ENCODE measurements at regions not wholly inside any gene's neighbourhood (a gene's known extent, or its start where the extent isn't known, plus 50 kb on each side); places are given as distances from the start of the nearest gene placed in this dataset.

DNA sequence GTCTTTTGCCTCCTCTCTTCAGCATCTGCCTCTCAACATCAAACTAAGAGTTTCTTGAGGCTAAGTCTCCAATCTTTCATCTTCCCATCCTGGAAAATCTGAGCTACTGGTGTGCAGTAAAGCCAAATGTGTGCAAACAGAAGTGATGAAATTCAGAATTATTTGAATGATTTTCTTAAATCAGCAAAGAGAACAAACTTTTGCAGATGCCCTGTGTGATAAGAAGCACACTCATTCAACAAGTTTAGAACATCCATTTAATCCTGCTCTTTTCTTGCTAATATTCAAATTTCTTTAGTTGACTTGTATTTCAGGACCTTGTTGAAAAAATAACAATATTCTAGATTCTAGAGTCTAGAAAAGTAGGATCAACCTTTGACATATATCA lies 1374.9 kb upstream of the CELF4 start:
- no peak for DNase-seq (ENCODE audit: low read depth in 2 of 2)
- TF ChIP-seq, protein P1, sequence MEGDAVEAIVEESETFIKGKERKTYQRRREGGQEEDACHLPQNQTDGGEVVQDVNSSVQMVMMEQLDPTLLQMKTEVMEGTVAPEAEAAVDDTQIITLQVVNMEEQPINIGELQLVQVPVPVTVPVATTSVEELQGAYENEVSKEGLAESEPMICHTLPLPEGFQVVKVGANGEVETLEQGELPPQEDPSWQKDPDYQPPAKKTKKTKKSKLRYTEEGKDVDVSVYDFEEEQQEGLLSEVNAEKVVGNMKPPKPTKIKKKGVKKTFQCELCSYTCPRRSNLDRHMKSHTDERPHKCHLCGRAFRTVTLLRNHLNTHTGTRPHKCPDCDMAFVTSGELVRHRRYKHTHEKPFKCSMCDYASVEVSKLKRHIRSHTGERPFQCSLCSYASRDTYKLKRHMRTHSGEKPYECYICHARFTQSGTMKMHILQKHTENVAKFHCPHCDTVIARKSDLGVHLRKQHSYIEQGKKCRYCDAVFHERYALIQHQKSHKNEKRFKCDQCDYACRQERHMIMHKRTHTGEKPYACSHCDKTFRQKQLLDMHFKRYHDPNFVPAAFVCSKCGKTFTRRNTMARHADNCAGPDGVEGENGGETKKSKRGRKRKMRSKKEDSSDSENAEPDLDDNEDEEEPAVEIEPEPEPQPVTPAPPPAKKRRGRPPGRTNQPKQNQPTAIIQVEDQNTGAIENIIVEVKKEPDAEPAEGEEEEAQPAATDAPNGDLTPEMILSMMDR (IDR thresholded peaks at IDR 0.05; ENCODE audit: low read depth, low read length): no peak
- H3K4me3 ChIP-seq (replicated peaks in 1 of 2; ENCODE audit: low read depth in 2 of 2, low read length in 2 of 2): no peak overlapping the region

DNA sequence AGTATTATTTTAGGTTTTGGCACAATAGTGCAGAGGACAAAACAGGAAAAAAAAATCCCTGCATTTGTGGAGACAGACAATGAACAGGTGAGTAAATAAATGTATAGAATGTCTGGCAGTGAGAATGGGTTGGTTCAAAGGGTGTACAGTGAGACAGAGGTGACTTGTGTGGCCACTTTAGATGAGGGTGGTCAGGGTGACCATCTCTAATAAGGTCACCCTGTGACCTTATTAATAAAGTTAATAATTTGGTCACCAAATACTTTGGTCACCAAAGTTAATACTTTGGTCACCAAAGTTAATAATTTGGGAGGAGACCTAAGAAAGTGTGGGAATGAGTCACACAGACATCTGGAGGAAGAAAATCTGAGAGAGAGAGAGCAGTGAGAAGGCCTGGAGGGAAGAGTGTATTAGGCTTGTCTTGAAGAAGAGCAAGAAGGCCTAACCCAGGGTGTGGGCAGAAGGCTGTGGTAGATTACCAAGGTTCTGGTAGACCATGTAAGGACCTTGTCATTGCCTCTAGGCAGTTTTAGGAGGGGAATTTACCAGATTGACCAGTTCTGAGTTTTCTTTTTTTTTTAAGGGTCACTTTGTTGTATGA lies 1368.4 kb upstream of the CELF4 start:
- no peak overlapping the region for H3K4me3 ChIP-seq (replicated peaks in 1 of 2; ENCODE audit: low read depth in 2 of 2, low read length in 2 of 2)
- no peak for DNase-seq (ENCODE audit: low read depth in 2 of 2)
- TF ChIP-seq, protein P1 (IDR thresholded peaks at IDR 0.05; ENCODE audit: low read depth, low read length): no peak

DNA sequence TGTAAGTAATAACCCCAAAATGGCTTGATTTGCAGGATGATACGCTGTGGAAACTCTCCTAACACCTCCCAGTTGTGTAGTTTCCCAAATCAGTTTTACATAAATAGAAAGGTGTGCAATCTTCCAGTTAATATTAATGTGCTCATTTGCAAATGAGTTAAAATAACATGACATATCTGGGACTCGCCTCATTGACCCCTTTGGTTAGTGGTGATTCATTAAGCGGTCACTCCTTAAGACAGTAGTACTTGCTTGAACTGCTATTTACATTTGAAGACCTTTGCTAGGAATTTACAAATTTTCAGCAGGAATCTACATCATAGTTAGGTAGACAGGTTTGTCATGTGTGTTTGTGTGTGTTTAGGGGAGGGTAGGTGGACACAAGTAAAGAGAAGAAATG lies 1367.7 kb upstream of the CELF4 start:
- DNase-seq (ENCODE audit: low read depth in 2 of 2): no peak
- H3K4me3 ChIP-seq (replicated peaks in 1 of 2; ENCODE audit: low read depth in 2 of 2, low read length in 2 of 2): no peak overlapping the region
- TF ChIP-seq, protein P1 (IDR thresholded peaks at IDR 0.05; ENCODE audit: low read depth, low read length): no peak

DNA sequence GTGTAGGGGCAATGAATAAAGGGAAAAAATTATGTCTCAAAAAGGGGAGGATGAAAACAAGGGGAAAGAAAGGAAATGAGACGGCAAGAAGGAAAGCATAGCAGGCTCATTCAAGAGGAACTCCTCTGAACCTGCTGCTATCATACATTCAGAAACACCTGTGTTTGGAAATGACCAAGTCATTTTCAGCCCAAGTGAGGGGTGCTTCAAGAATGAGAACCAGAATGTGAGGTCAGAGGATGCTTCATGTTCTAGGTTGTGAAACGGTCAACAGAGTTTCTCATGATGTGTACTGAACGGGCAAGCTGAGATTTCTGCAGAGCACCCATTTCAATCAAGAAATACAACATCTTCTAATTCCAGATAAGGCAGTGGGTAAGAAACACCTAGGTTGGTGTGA lies 1367.2 kb upstream of the CELF4 start:
- no peak overlapping the region for H3K4me3 ChIP-seq (replicated peaks in 1 of 2; ENCODE audit: low read depth in 2 of 2, low read length in 2 of 2)
- TF ChIP-seq, protein P1 (IDR thresholded peaks at IDR 0.05; ENCODE audit: low read depth, low read length): no peak
- DNase-seq (ENCODE audit: low read depth in 2 of 2): no peak

DNA sequence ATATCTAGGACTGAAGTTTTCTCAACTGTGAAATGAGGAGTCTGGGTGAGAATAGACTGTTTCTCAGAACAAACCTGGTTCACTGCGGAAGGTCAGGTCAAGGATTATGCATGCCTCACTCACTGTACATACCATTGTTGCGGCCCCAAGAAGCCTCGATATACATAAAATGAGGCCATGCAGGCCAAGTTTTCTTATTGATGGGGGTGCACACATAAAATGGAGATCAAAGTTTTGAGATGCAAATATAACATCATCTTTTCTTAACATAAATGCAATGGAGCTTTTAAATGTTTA lies 1366.1 kb upstream of the CELF4 start:
- H3K4me3 ChIP-seq (replicated peaks in 1 of 2; ENCODE audit: low read depth in 2 of 2, low read length in 2 of 2): no peak overlapping the region
- DNase-seq (ENCODE audit: low read depth in 2 of 2): no peak
- TF ChIP-seq, protein P1 (IDR thresholded peaks at IDR 0.05; ENCODE audit: low read depth, low read length): no peak

DNA sequence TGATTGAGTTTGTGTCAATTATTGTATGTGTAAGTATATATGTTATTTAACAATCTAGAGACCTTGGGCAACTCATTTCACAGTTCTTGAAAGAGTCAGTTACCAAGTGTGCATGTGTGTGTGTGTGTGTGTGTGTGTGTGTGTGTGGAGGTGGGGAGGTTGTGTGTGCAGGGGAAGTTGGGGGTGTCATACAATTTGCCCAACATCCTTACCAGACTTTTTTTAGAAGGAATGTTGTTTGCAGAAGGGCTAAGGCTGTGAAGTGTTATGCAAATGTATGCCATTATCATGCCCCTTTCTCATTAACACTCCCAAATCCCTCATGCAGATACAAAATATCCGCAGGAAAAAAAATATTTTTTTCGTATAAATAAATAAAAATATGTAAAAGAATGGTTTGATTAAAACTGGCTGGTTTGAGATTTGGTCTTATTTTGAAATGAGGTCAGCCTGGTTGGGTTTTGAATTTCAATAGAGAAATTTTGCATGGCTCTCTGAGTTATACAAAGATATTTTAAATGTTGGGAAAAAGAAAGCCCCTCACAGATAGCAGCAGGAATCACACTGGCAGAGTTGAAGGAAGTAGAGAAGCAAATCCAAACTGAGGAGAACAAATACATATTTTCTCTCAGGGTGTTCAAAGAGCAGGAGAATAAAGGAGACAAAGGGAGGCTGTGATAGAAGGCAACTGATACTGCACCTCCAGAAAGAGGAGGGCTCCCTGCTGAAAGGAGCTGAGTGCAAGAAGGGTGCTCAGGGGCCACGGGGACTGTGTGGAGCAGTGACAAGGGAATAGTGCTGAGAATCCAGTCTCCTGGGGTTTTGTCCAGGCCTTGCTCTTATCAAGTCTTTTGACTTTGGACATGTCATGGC lies 1365.5 kb upstream of the CELF4 start:
- no peak overlapping the region for H3K4me3 ChIP-seq (replicated peaks in 1 of 2; ENCODE audit: low read depth in 2 of 2, low read length in 2 of 2)
- DNase-seq (ENCODE audit: low read depth in 2 of 2): no peak
- TF ChIP-seq, protein P1 (IDR thresholded peaks at IDR 0.05; ENCODE audit: low read depth, low read length): no peak
